A673 (cell line): ENCODE measurements at regions not wholly inside any gene's neighbourhood (a gene's known extent, or its start where the extent isn't known, plus 50 kb on each side); places are given as distances from the start of the nearest gene placed in this dataset.

Source experiments
- EZH2 ChIP-seq: fragments of 200-600 bp; sonication (generic); IDR thresholded peaks from 2 replicates; pipeline ENCODE4 v1.6.1; 2017; ENCODE audit warnings: borderline replicate concordance, low read depth, mild to moderate bottlenecking, mixed read lengths, antibody characterized with exemption, low read length; ENCODE audit not compliant: poor library complexity, severe bottlenecking
- TF ChIP-seq, protein P1 (sequence below): fragments of 300-800, 200-600 bp; sonication (generic); conservative IDR thresholded peaks from 2 replicates; pipeline ENCODE4 v1.5.1; 2017; ENCODE audit warnings: low read depth, mild to moderate bottlenecking, antibody characterized with exemption, low read length, moderate library complexity, mixed read lengths

DNA sequence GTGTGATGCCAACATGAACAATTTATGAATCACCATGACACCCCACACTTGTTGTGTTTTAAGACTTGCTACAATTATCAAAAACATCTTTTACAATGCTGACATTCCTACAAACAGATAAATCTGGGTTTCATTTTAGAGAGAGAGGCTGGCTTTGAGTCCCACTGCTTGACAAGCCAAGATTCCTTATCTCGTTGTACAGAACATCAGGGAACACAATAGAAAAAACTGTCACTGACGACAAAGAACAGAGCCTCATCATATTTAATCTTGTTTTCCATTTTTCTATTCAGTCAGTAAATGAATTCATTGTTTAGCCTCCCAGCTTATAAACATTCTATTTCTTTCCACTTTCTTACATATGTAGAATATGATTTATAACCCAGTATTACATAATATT, 461.6 kb upstream of the VSTM2A start:
- no peak for TF ChIP-seq EZH2
- TF ChIP-seq, protein P1, sequence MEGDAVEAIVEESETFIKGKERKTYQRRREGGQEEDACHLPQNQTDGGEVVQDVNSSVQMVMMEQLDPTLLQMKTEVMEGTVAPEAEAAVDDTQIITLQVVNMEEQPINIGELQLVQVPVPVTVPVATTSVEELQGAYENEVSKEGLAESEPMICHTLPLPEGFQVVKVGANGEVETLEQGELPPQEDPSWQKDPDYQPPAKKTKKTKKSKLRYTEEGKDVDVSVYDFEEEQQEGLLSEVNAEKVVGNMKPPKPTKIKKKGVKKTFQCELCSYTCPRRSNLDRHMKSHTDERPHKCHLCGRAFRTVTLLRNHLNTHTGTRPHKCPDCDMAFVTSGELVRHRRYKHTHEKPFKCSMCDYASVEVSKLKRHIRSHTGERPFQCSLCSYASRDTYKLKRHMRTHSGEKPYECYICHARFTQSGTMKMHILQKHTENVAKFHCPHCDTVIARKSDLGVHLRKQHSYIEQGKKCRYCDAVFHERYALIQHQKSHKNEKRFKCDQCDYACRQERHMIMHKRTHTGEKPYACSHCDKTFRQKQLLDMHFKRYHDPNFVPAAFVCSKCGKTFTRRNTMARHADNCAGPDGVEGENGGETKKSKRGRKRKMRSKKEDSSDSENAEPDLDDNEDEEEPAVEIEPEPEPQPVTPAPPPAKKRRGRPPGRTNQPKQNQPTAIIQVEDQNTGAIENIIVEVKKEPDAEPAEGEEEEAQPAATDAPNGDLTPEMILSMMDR, result no peak
